H1 (cell line): ENCODE measurements at regions not wholly inside any gene's neighbourhood (a gene's known extent, or its start where the extent isn't known, plus 50 kb on each side); places are given as distances from the start of the nearest gene placed in this dataset.

ENCODE experiments used
- CTCF ChIA-PET: fragments of 300-600 bp; sonication (Branson Sonifier 250); formaldehyde crosslinking; loops from one replicate; lab custom pipeline; 2021; ENCODE audit not compliant: partially characterized antibody; lab: Charles Lee
- POLR2A ChIA-PET: fragments of 300-600 bp; sonication (Branson Sonifier 250); formaldehyde crosslinking; loops from one replicate; lab custom pipeline; 2021; ENCODE audit warnings: inconsistent platforms; ENCODE audit not compliant: partially characterized antibody; lab: Charles Lee
- DNase-seq, 2 experiments: peaks; one replicate each; pipeline versions ENCODE4 v3.0.0 to v3.0.0-alpha.2; 2010 to 2022; ENCODE audit warnings: low spot score in 2 of 2, low read depth in 1 of 2, mixed read lengths in 1 of 2
- FAIRE-seq: peaks from 2 replicates; lab custom pipeline; 2011; peaks lifted over from hg19 to GRCh38; lab: Jason Lieb, UNC
- H2AFZ ChIP-seq: 2 replicates; pipeline ENCODE4 v1.8.1; 2012; ENCODE audit warnings: low read length, inconsistent platforms
- H2AK5ac ChIP-seq: 2 replicates; pipeline ENCODE4 v1.6.1; 2013; ENCODE audit warnings: low read depth, low read length
- H2BK120ac ChIP-seq: replicated peaks from 2 replicates; pipeline ENCODE3; 2013; ENCODE audit warnings: low read depth, low read length, inconsistent platforms
- H2BK12ac ChIP-seq: 2 replicates; pipeline ENCODE4 v1.6.1; 2013; ENCODE audit warnings: low read depth, low read length
- H2BK15ac ChIP-seq: 2 replicates; pipeline ENCODE4 v1.6.1; 2013; ENCODE audit warnings: low read length
- H2BK20ac ChIP-seq: 2 replicates; pipeline ENCODE4 v1.6.1; 2013; ENCODE audit warnings: low read length
- H2BK5ac ChIP-seq: 2 replicates; pipeline ENCODE4 v1.6.1; 2013; ENCODE audit warnings: low read depth, low read length
- H3K14ac ChIP-seq: 2 replicates; pipeline ENCODE4 v1.6.1; 2013; ENCODE audit warnings: inconsistent platforms; ENCODE audit not compliant: insufficient read length
- H3K18ac ChIP-seq: 2 replicates; pipeline ENCODE4 v1.6.1; 2013; ENCODE audit warnings: low read length; ENCODE audit errors: extremely low read depth
- H3K23ac ChIP-seq: 2 replicates; pipeline ENCODE4 v1.6.1; 2013; ENCODE audit warnings: inconsistent platforms; ENCODE audit not compliant: insufficient read length
- H3K23me2 ChIP-seq: 2 replicates; pipeline ENCODE4 v1.6.1; 2013; ENCODE audit warnings: low read depth, low read length
- H3K27ac ChIP-seq: 2 replicates; pipeline ENCODE4 v1.6.1; 2011; ENCODE audit warnings: low read depth, low read length, inconsistent platforms
- H3K27me3 ChIP-seq, 4 experiments: replicated peaks in 1 of 4; 1 replicate in 1 of 4; 2 replicates in 3 of 4; pipeline versions ENCODE4 v1.6.1 to v1.8.1; 2011 to 2013; ENCODE audit warnings: low read length in 3 of 4, mild to moderate bottlenecking in 3 of 4, inconsistent platforms in 2 of 4, mixed read lengths in 2 of 4, moderate library complexity in 1 of 4; ENCODE audit not compliant: control insufficient read depth in 3 of 4, insufficient read depth in 3 of 4; ENCODE audit errors: extremely low read depth in 1 of 4
- H3K36me3 ChIP-seq, 4 experiments: 2 replicates each; pipeline versions ENCODE4 v1.6.1 to v1.8.1; 2011 to 2013; ENCODE audit warnings: mild to moderate bottlenecking in 4 of 4, low read length in 3 of 4, moderate library complexity in 2 of 4, control low read depth in 1 of 4, inconsistent platforms in 1 of 4; ENCODE audit not compliant: insufficient read depth in 4 of 4, control insufficient read depth in 2 of 4
- H3K4ac ChIP-seq: replicated peaks from 2 replicates; pipeline ENCODE3; 2013; ENCODE audit warnings: low read length, low read depth, mixed read lengths, inconsistent platforms; ENCODE audit not compliant: insufficient read length
- H3K4me1 ChIP-seq, 4 experiments: replicated peaks in 1 of 4; 1 replicate in 1 of 4; 2 replicates in 3 of 4; pipeline versions ENCODE4 v1.6.1 to v1.8.1; 2011 to 2013; ENCODE audit warnings: low read length in 3 of 4, inconsistent platforms in 2 of 4, mixed read lengths in 1 of 4; ENCODE audit not compliant: insufficient read depth in 4 of 4, control insufficient read depth in 3 of 4
- H3K4me2 ChIP-seq, 2 experiments: 2 replicates each; pipeline versions ENCODE4 v1.6.1 to v1.8.1; 2011 to 2013; ENCODE audit warnings: low read depth in 2 of 2, low read length in 2 of 2, control low read depth in 1 of 2, inconsistent platforms in 1 of 2, mild to moderate bottlenecking in 1 of 2; ENCODE audit not compliant: insufficient read depth in 1 of 2
- H3K4me3 ChIP-seq, 4 experiments: fragments of 200-600, 300-600 bp in 1 of 4; sonication (generic), shearing (Covaris generic), sonication (Bioruptor Twin) in 1 of 4; 2 replicates each; pipeline versions ENCODE4 v1.5.1 to v1.8.1; 2011 to 2016; ENCODE audit warnings: low read length in 4 of 4, low read depth in 3 of 4, control low read depth in 2 of 4, inconsistent platforms in 2 of 4, mild to moderate bottlenecking in 2 of 4, mixed read lengths in 1 of 4, moderate library complexity in 1 of 4; ENCODE audit not compliant: insufficient read depth in 2 of 4; ENCODE audit errors: extremely low read depth in 1 of 4
- H3K56ac ChIP-seq: replicated peaks from 2 replicates; pipeline ENCODE3; 2013; ENCODE audit warnings: low read depth, mild to moderate bottlenecking, mixed read lengths, low read length, inconsistent platforms; ENCODE audit not compliant: insufficient read length
- H3K79me1 ChIP-seq: 2 replicates; pipeline ENCODE4 v1.6.1; 2013; ENCODE audit warnings: low read depth, low read length, control low read depth
- H3K79me2 ChIP-seq, 2 experiments: 2 replicates each; pipeline versions ENCODE4 v1.6.1 to v1.8.1; 2012 to 2013; ENCODE audit warnings: low read length in 2 of 2, mild to moderate bottlenecking in 2 of 2, inconsistent platforms in 1 of 2; ENCODE audit not compliant: insufficient read depth in 2 of 2, control insufficient read depth in 1 of 2
- H3K9ac ChIP-seq, 4 experiments: replicated peaks in 1 of 4; 1 replicate in 1 of 4; 2 replicates in 3 of 4; pipeline versions ENCODE4 v1.6.1 to v1.8.1; 2011 to 2013; ENCODE audit warnings: low read depth in 3 of 4, low read length in 3 of 4, control low read depth in 2 of 4, mild to moderate bottlenecking in 2 of 4, moderate library complexity in 2 of 4, inconsistent platforms in 1 of 4; ENCODE audit errors: extremely low read depth in 1 of 4
- H3K9me3 ChIP-seq, 2 experiments: 2 replicates each; pipeline versions ENCODE4 v1.6.1 to v1.8.1; 2012 to 2013; ENCODE audit warnings: mild to moderate bottlenecking in 2 of 2, moderate library complexity in 2 of 2, control low read depth in 1 of 2, inconsistent platforms in 1 of 2, low read depth in 1 of 2, low read length in 1 of 2, mixed read lengths in 1 of 2; ENCODE audit not compliant: insufficient read depth in 2 of 2
- H4K20me1 ChIP-seq, 2 experiments: replicated peaks in 1 of 2; 2 replicates each; pipeline versions ENCODE3 to v1.8.1; 2011 to 2013; ENCODE audit warnings: inconsistent platforms in 2 of 2, low read length in 2 of 2, mild to moderate bottlenecking in 1 of 2; ENCODE audit not compliant: insufficient read depth in 2 of 2, control insufficient read depth in 1 of 2
- H4K5ac ChIP-seq: 2 replicates; pipeline ENCODE4 v1.6.1; 2013; ENCODE audit warnings: low read length, low read depth, mixed read lengths, inconsistent platforms; ENCODE audit not compliant: insufficient read length
- H4K8ac ChIP-seq: 2 replicates; pipeline ENCODE4 v1.8.0; 2013; ENCODE audit warnings: mild to moderate bottlenecking, moderate library complexity, low read length, inconsistent platforms; ENCODE audit not compliant: insufficient read depth; ENCODE audit errors: extremely low read depth
- H4K91ac ChIP-seq: replicated peaks from 2 replicates; pipeline ENCODE3; 2013; ENCODE audit warnings: low read length, mixed read lengths, inconsistent platforms; ENCODE audit not compliant: insufficient read length
- CHD2 ChIP-seq: IDR thresholded peaks from 2 replicates; pipeline ENCODE4 v1.6.1; 2012; ENCODE audit warnings: low read length, improper control_type of control experiment
- CTBP2 ChIP-seq: IDR thresholded peaks from 2 replicates; pipeline ENCODE4 v1.7.0; 2011; ENCODE audit warnings: borderline replicate concordance, mild to moderate bottlenecking, moderate library complexity, mixed read lengths, low read length; ENCODE audit not compliant: insufficient read depth, insufficient read length
- EP300 ChIP-seq, 2 experiments: IDR thresholded peaks; 1 replicate in 1 of 2; 2 replicates in 1 of 2; pipeline ENCODE4 v1.6.1; 2011 to 2012; ENCODE audit warnings: low read depth in 2 of 2, low read length in 2 of 2, mild to moderate bottlenecking in 2 of 2, borderline replicate concordance in 1 of 2, inconsistent platforms in 1 of 2, moderate library complexity in 1 of 2
- GABPA ChIP-seq: IDR thresholded peaks from 2 replicates; pipeline ENCODE4 v1.6.1; 2011; ENCODE audit warnings: mild to moderate bottlenecking, low read length, moderate library complexity, borderline replicate concordance; ENCODE audit not compliant: insufficient read depth
- GTF2F1 ChIP-seq: IDR thresholded peaks from 2 replicates; pipeline ENCODE4 v1.6.1; 2012; ENCODE audit warnings: low read depth, low read length, improper control_type of control experiment, borderline replicate concordance
- JUND ChIP-seq: IDR thresholded peaks from 2 replicates; pipeline ENCODE4 v1.6.1; 2011; ENCODE audit warnings: mild to moderate bottlenecking, improper control_type of control experiment, low read length
- KDM5A ChIP-seq: fragments of 200-600 bp; IDR thresholded peaks from 2 replicates; pipeline ENCODE4 v1.7.1; 2012; ENCODE audit warnings: mild to moderate bottlenecking, low read length, inconsistent platforms, mixed read lengths
- MAFK ChIP-seq: IDR thresholded peaks from 2 replicates; pipeline ENCODE4 v1.6.1; 2012; ENCODE audit warnings: low read depth, mild to moderate bottlenecking, improper control_type of control experiment, low read length
- NANOG ChIP-seq: IDR thresholded peaks from 2 replicates; pipeline ENCODE4 v1.6.1; 2011; ENCODE audit warnings: low read length, low read depth, mild to moderate bottlenecking, inconsistent platforms; ENCODE audit not compliant: insufficient read depth, poor library complexity, severe bottlenecking
- PHF8 ChIP-seq: fragments of 200-600 bp; sonication (generic); conservative IDR thresholded peaks from 2 replicates; pipeline ENCODE4 v1.7.1; 2012; ENCODE audit warnings: low read depth, mild to moderate bottlenecking, inconsistent platforms, low read length, moderate library complexity
- POLR2A ChIP-seq, 2 experiments: IDR thresholded peaks; 1 replicate in 1 of 2; 2 replicates in 1 of 2; pipeline ENCODE4 v1.6.1; 2011; ENCODE audit warnings: low read depth in 2 of 2, low read length in 2 of 2, mild to moderate bottlenecking in 2 of 2; ENCODE audit errors: control extremely low read depth in 1 of 2
- SIN3A ChIP-seq, 2 experiments: IDR thresholded peaks in 1 of 2; conservative IDR thresholded peaks in 1 of 2; 2 replicates each; pipeline ENCODE4 v1.6.1; 2011 to 2012; ENCODE audit warnings: low read length in 2 of 2, improper control_type of control experiment in 1 of 2, low read depth in 1 of 2, mild to moderate bottlenecking in 1 of 2
- SP1 ChIP-seq: IDR thresholded peaks from 2 replicates; pipeline ENCODE4 v1.6.1; 2011; ENCODE audit warnings: low read depth, low read length
- SP2 ChIP-seq: IDR thresholded peaks from 2 replicates; pipeline ENCODE4 v1.6.1; 2012; ENCODE audit warnings: mild to moderate bottlenecking, low read length, inconsistent platforms
- TAF1 ChIP-seq: IDR thresholded peaks from 2 replicates; pipeline ENCODE4 v1.6.1; 2011; ENCODE audit warnings: mild to moderate bottlenecking, low read depth, low read length
- ZNF274 ChIP-seq: IDR thresholded peaks from 2 replicates; pipeline ENCODE4 v1.7.0; 2012; ENCODE audit warnings: low read length, borderline replicate concordance; ENCODE audit errors: extremely low read depth

DNA sequence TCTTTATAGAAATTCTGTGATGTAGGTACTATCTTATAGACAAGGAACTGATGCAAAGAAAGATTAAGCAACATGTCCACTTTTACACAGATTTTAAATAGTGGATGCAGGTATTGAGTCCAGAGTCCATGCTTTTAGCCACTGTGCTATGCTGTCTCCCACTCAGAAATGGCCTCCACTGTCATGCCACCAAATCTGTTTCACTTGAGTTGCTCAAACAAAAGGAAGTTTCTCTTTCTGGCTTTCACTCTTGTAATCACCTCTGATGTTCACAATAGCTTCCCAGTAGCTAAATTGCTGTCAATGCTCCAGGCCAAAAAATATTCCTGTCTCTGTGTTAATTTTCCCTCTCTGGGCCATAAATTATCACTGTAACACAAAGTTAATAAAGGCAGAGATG lies 77.0 kb upstream of the RASA1 start:
- Histone ChIP-seq H2BK120ac (no peak overlapping the region), H3K4me2 (no peak overlapping the region), H3K4ac (no peak overlapping the region), H3K27me3 (no peaks in the 10 kb centered on the region), H3K4me1 (no peaks in the 10 kb centered on the region), H3K23me2 (no peaks in the 10 kb centered on the region), H3K18ac (no peak overlapping the region), H2BK15ac (no peak overlapping the region), H4K20me1 (no peaks in the 10 kb centered on the region), H3K27ac (no peak overlapping the region), H4K5ac (no peak overlapping the region), H3K9me3 (no peaks in the 10 kb centered on the region), H2AK5ac (no peak overlapping the region), H3K23ac (no peak overlapping the region), H4K91ac (no peak overlapping the region), H2BK20ac (no peak overlapping the region), H3K9ac (no peak overlapping the region), H2BK12ac (no peak overlapping the region), H3K79me1 (no peaks in the 10 kb centered on the region), H3K36me3 (no peaks in the 10 kb centered on the region), H3K56ac (no peak overlapping the region), H3K14ac (no peak overlapping the region), H4K8ac (no peak overlapping the region), H2AFZ (no peak overlapping the region), H3K4me3 (no peak overlapping the region), H2BK5ac (no peak overlapping the region), H3K79me2 (no peaks in the 10 kb centered on the region)
- DNase-seq, result no peak
- CTCF ChIA-PET, result no interaction called here
- no peak for FAIRE-seq
- no peak for TF ChIP-seq CHD2
- no peak for TF ChIP-seq KDM5A
- no peak for TF ChIP-seq GABPA
- no peak for TF ChIP-seq EP300 (IDR thresholded peaks at IDR 0.05; ENCODE audit: borderline replicate concordance in 1 of 2, low read depth in 2 of 2, low read length in 2 of 2)
- TF ChIP-seq TAF1, result no peak
- TF ChIP-seq NANOG, result no peak
- TF ChIP-seq GTF2F1, result no peak
- TF ChIP-seq ZNF274, result no peak
- no peak for TF ChIP-seq POLR2A (IDR thresholded peaks at IDR 0.05; ENCODE audit: control extremely low read depth in 1 of 2, low read depth in 2 of 2, low read length in 2 of 2)
- no peak for TF ChIP-seq SP1
- no peak for TF ChIP-seq SP2
- no peak for TF ChIP-seq MAFK
- no peak for TF ChIP-seq CTBP2
- TF ChIP-seq PHF8, result no peak
- TF ChIP-seq SIN3A (conservative IDR thresholded peaks at IDR 0.05 in 1 of 2, IDR thresholded peaks at IDR 0.05 in 1 of 2; ENCODE audit: low read depth in 1 of 2, low read length in 2 of 2), result no peak
- no peak for TF ChIP-seq JUND
- POLR2A ChIA-PET, result no interaction called here
